IMR-90 (cell line): ENCODE measurements at regions not wholly inside any gene's neighbourhood (a gene's known extent, or its start where the extent isn't known, plus 50 kb on each side); places are given as distances from the start of the nearest gene placed in this dataset.

Experiments
- ATAC-seq: fragments of 200-7000 bp; cut with Tn5 transposase; 2 replicates; pipeline ENCODE4 v1.9.1; 2020; ENCODE audit warnings: low read depth, mild to moderate bottlenecking, moderate library complexity
- BruUV-seq: library from RNA; stranded (reverse); fragments of 400-500 nt; replicated peaks from 2 replicates; lab custom pipeline; 2021; lab: Mats Ljungman, UMichigan
- CTCF ChIA-PET: fragments of 300-600 bp; formaldehyde crosslinking; extraction: SDS; loops from one replicate; lab custom pipeline; 2021; ENCODE audit warnings: antibody characterized with exemption; lab: Yijun Ruan, JAX
- POLR2A ChIA-PET: fragments of 300-600 bp; sonication (Branson Sonifier 250); formaldehyde crosslinking; loops from one replicate; lab custom pipeline; 2022; ENCODE audit warnings: antibody characterized with exemption; ENCODE audit not compliant: unreplicated experiment; lab: Charles Lee
- DNase-seq: peaks from one replicate; pipeline ENCODE4 v3.0.0; 2013
- H2AFZ ChIP-seq: replicated peaks from 2 replicates; pipeline ENCODE3; 2013; ENCODE audit warnings: low read length, mild to moderate bottlenecking; ENCODE audit not compliant: poor library complexity
- H2AK5ac ChIP-seq: 2 replicates; pipeline ENCODE4 v1.6.1; 2013; ENCODE audit warnings: low read depth, low read length, inconsistent platforms
- H2AK9ac ChIP-seq: replicated peaks from 2 replicates; pipeline ENCODE3; 2013; ENCODE audit warnings: mild to moderate bottlenecking, low read depth, low read length, moderate library complexity; ENCODE audit not compliant: poor library complexity
- H2BK120ac ChIP-seq: 2 replicates; pipeline ENCODE4 v1.6.1; 2013; ENCODE audit warnings: low read depth, low read length, inconsistent platforms
- H2BK15ac ChIP-seq: 3 replicates; pipeline ENCODE4 v1.6.1; 2013; ENCODE audit warnings: low read depth, low read length, inconsistent platforms
- H2BK20ac ChIP-seq: 2 replicates; pipeline ENCODE4 v1.6.1; 2013; ENCODE audit warnings: low read depth, mild to moderate bottlenecking, inconsistent platforms, low read length, moderate library complexity
- H2BK5ac ChIP-seq: 2 replicates; pipeline ENCODE4 v1.6.1; 2013; ENCODE audit warnings: mild to moderate bottlenecking, low read depth, low read length, inconsistent platforms; ENCODE audit not compliant: poor library complexity, severe bottlenecking
- H3K14ac ChIP-seq: replicated peaks from 2 replicates; pipeline ENCODE4 v1.6.1; 2013; ENCODE audit warnings: low read depth, low read length, inconsistent platforms
- H3K18ac ChIP-seq: 2 replicates; pipeline ENCODE4 v1.6.1; 2013; ENCODE audit warnings: low read depth, low read length, control low read depth
- H3K23ac ChIP-seq: 2 replicates; pipeline ENCODE4 v1.6.1; 2013; ENCODE audit warnings: low read depth, low read length, inconsistent platforms
- H3K27ac ChIP-seq: 2 replicates; pipeline ENCODE4 v1.5.1; 2013; ENCODE audit warnings: mild to moderate bottlenecking, control low read depth, low read length; ENCODE audit not compliant: insufficient read depth
- H3K27me3 ChIP-seq: 2 replicates; pipeline ENCODE4 v1.6.1; 2013; ENCODE audit warnings: low read length; ENCODE audit not compliant: control insufficient read depth, insufficient read depth
- H3K36me3 ChIP-seq: 2 replicates; pipeline ENCODE4 v1.6.1; 2013; ENCODE audit warnings: low read length, mixed read lengths; ENCODE audit not compliant: control insufficient read depth, insufficient read depth
- H3K4ac ChIP-seq: 2 replicates; pipeline ENCODE4 v1.6.1; 2013; ENCODE audit warnings: low read depth, low read length, inconsistent platforms
- H3K4me1 ChIP-seq: 2 replicates; pipeline ENCODE4 v1.6.1; 2013; ENCODE audit warnings: low read length, mixed read lengths; ENCODE audit not compliant: control insufficient read depth, insufficient read depth
- H3K4me2 ChIP-seq: 2 replicates; pipeline ENCODE4 v1.6.1; 2013; ENCODE audit warnings: low read depth, mild to moderate bottlenecking, control low read depth, low read length, moderate library complexity
- H3K4me3 ChIP-seq: 2 replicates; pipeline ENCODE4 v1.5.1; 2013; ENCODE audit warnings: low read depth, mild to moderate bottlenecking, control low read depth, low read length, moderate library complexity; ENCODE audit not compliant: insufficient read depth
- H3K56ac ChIP-seq: 2 replicates; pipeline ENCODE4 v1.6.1; 2013; ENCODE audit warnings: low read length, inconsistent platforms; ENCODE audit not compliant: insufficient read depth; ENCODE audit errors: extremely low read depth
- H3K79me1 ChIP-seq, 2 experiments: 2 replicates each; pipeline ENCODE4 v1.6.1; 2013; ENCODE audit warnings: low read length in 2 of 2, inconsistent platforms in 1 of 2, low read depth in 1 of 2
- H3K9ac ChIP-seq: 2 replicates; pipeline ENCODE4 v1.6.1; 2013; ENCODE audit warnings: low read depth, low read length, control low read depth
- H3K9me1 ChIP-seq: 2 replicates; pipeline ENCODE4 v1.6.1; 2013; ENCODE audit warnings: low read length, inconsistent platforms; ENCODE audit not compliant: insufficient read depth
- H3K9me3 ChIP-seq: 2 replicates; pipeline ENCODE4 v1.6.1; 2013; ENCODE audit warnings: low read length; ENCODE audit not compliant: control insufficient read depth, insufficient read depth
- H4K20me1 ChIP-seq: 2 replicates; pipeline ENCODE4 v1.6.1; 2013; ENCODE audit warnings: low read length, inconsistent platforms; ENCODE audit not compliant: insufficient read depth
- H4K5ac ChIP-seq: 2 replicates; pipeline ENCODE4 v1.6.1; 2013; ENCODE audit warnings: mild to moderate bottlenecking, low read depth, low read length, control low read depth
- H4K8ac ChIP-seq, 2 experiments: 2 replicates each; pipeline ENCODE4 v1.6.1; 2013; ENCODE audit warnings: low read depth in 2 of 2, low read length in 2 of 2, control low read depth in 1 of 2, inconsistent platforms in 1 of 2
- H4K91ac ChIP-seq: 2 replicates; pipeline ENCODE4 v1.6.1; 2013; ENCODE audit warnings: low read depth, low read length, inconsistent platforms; ENCODE audit not compliant: insufficient read depth
- BHLHE40 ChIP-seq: fragments of 150-350 bp; IDR thresholded peaks from 2 replicates; pipeline ENCODE4 v1.6.1; 2016; ENCODE audit warnings: mild to moderate bottlenecking, low read depth, low read length
- CEBPB ChIP-seq: IDR thresholded peaks from 2 replicates; pipeline ENCODE4 v1.6.1; 2012; ENCODE audit warnings: low read depth, low read length, improper control_type of control experiment
- CHD1 ChIP-seq: IDR thresholded peaks from 2 replicates; pipeline ENCODE4 v1.6.1; 2012; ENCODE audit warnings: low read depth, low read length, improper control_type of control experiment
- MAFK ChIP-seq: IDR thresholded peaks from 2 replicates; pipeline ENCODE4 v1.6.1; 2012; ENCODE audit warnings: low read depth, low read length, improper control_type of control experiment
- MAZ ChIP-seq: IDR thresholded peaks from 2 replicates; pipeline ENCODE4 v1.6.1; 2012; ENCODE audit warnings: low read depth, mild to moderate bottlenecking, low read length, improper control_type of control experiment, moderate library complexity, borderline replicate concordance
- MXI1 ChIP-seq: IDR thresholded peaks from 2 replicates; pipeline ENCODE4 v1.6.1; 2012; ENCODE audit warnings: low read depth, mild to moderate bottlenecking, low read length, moderate library complexity, borderline replicate concordance
- NFE2L2 ChIP-seq: fragments of 150-350 bp; IDR thresholded peaks from 2 replicates; pipeline ENCODE4 v1.6.1; 2016; ENCODE audit warnings: low read depth, mild to moderate bottlenecking, low read length
- POLR2A ChIP-seq: IDR thresholded peaks from 2 replicates; pipeline ENCODE4 v1.6.1; 2012; ENCODE audit warnings: mild to moderate bottlenecking, low read depth, low read length
- RAD21 ChIP-seq: IDR thresholded peaks from 2 replicates; pipeline ENCODE4 v1.6.1; 2012; ENCODE audit warnings: low read length, improper control_type of control experiment
- RCOR1 ChIP-seq: IDR thresholded peaks from 2 replicates; pipeline ENCODE4 v1.6.1; 2012; ENCODE audit warnings: mild to moderate bottlenecking, low read length, improper control_type of control experiment; ENCODE audit not compliant: insufficient replicate concordance
- RFX5 ChIP-seq: IDR thresholded peaks from 2 replicates; pipeline ENCODE4 v1.8.0; 2012; ENCODE audit warnings: low read depth, mild to moderate bottlenecking, low read length, moderate library complexity
- SMC3 ChIP-seq: fragments of 150-350 bp; IDR thresholded peaks from 2 replicates; pipeline ENCODE4 v1.6.1; 2016; ENCODE audit warnings: low read depth, mild to moderate bottlenecking, antibody characterized with exemption, low read length, moderate library complexity
- dilution Hi-C: fragments of 300-500 bp; cut with HindIII; formaldehyde crosslinking; loops from one replicate; pipeline ENCODE4 v1.14.3; 2018; ENCODE audit warnings: low sequenced_read_pairs; ENCODE audit not compliant: unreplicated experiment
- in situ Hi-C: fragments of 300-500 bp; cut with MboI; formaldehyde crosslinking; loops from 3 replicates; pipeline ENCODE4 v1.14.3; 2019; ENCODE audit warnings: low sequenced_read_pairs, inconsistent platforms, mixed read lengths
- intact Hi-C: fragments of 100-400 bp; cut with micrococcal nuclease; formaldehyde crosslinking; loops from 2 replicates; pipeline ENCODE4 v1.10.0; 2022
- TF ChIP-seq, protein P1 (sequence below): conservative IDR thresholded peaks from 2 replicates; pipeline ENCODE4 v1.5.1; 2012; ENCODE audit warnings: mild to moderate bottlenecking, low read depth, low read length, improper control_type of control experiment
- TF ChIP-seq, protein P2 (sequence below): fragments of 150-350 bp; IDR thresholded peaks from 2 replicates; pipeline ENCODE4 v1.6.1; 2017; ENCODE audit warnings: mild to moderate bottlenecking, antibody characterized with exemption, low read length, low read depth
- TF ChIP-seq, protein P3 (sequence below): fragments of 150-350 bp; IDR thresholded peaks from 2 replicates; pipeline ENCODE4 v1.6.1; 2016; ENCODE audit warnings: low read depth, mild to moderate bottlenecking, low read length, moderate library complexity, borderline replicate concordance

DNA sequence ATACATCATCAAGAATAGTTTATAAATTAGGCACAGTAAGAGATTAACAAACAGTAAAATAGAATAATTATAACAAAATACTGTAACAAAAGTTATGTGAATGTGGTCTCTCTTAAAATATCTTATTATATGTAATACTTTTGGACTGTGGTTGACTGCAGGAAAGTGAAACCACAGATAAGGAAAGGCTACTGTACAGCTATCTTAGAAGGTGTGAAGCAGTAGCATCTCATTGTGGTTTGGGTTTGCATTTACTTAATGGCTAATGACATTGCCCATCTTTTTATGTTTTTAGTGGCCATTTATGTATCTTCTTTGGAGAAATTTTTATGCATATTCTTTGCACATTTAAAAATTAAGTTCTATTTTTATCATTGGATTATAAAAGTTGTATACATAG is 296.4 kb upstream of the MAGI2 start:
- Histone ChIP-seq H3K14ac (no peak overlapping the region), H3K9ac (no peak overlapping the region), H3K9me3 (no peaks in the 10 kb centered on the region), H3K56ac (no peak overlapping the region), H2BK120ac (no peak overlapping the region), H2AK5ac (no peak overlapping the region), H3K27me3 (no peaks in the 10 kb centered on the region), H3K79me1 (no peaks in the 10 kb centered on the region), H3K9me1 (no peaks in the 10 kb centered on the region), H2BK15ac (no peak overlapping the region), H3K4ac (no peak overlapping the region), H3K4me3 (no peak overlapping the region), H4K20me1 (no peaks in the 10 kb centered on the region), H2AK9ac (no peak overlapping the region), H4K5ac (no peak overlapping the region), H3K4me2 (no peak overlapping the region), H2AFZ (no peak overlapping the region), H4K8ac (no peak overlapping the region), H3K36me3 (no peaks in the 10 kb centered on the region), H3K23ac (no peak overlapping the region), H4K91ac (no peak overlapping the region), H2BK20ac (no peak overlapping the region), H3K18ac (no peak overlapping the region), H2BK5ac (no peak overlapping the region), H3K27ac (no peak overlapping the region), H3K4me1 (no peaks in the 10 kb centered on the region)
- no peak for TF ChIP-seq POLR2A
- TF ChIP-seq MXI1 = no peak
- TF ChIP-seq CEBPB = no peak
- TF ChIP-seq NFE2L2 = no peak
- TF ChIP-seq SMC3 = no peak
- no peak for TF ChIP-seq RFX5
- TF ChIP-seq CHD1 = no peak
- TF ChIP-seq BHLHE40 = no peak
- TF ChIP-seq, protein P1, sequence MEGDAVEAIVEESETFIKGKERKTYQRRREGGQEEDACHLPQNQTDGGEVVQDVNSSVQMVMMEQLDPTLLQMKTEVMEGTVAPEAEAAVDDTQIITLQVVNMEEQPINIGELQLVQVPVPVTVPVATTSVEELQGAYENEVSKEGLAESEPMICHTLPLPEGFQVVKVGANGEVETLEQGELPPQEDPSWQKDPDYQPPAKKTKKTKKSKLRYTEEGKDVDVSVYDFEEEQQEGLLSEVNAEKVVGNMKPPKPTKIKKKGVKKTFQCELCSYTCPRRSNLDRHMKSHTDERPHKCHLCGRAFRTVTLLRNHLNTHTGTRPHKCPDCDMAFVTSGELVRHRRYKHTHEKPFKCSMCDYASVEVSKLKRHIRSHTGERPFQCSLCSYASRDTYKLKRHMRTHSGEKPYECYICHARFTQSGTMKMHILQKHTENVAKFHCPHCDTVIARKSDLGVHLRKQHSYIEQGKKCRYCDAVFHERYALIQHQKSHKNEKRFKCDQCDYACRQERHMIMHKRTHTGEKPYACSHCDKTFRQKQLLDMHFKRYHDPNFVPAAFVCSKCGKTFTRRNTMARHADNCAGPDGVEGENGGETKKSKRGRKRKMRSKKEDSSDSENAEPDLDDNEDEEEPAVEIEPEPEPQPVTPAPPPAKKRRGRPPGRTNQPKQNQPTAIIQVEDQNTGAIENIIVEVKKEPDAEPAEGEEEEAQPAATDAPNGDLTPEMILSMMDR = no peak
- TF ChIP-seq RAD21 = no peak
- TF ChIP-seq MAFK = no peak
- TF ChIP-seq MAZ = no peak
- TF ChIP-seq, protein P2, sequence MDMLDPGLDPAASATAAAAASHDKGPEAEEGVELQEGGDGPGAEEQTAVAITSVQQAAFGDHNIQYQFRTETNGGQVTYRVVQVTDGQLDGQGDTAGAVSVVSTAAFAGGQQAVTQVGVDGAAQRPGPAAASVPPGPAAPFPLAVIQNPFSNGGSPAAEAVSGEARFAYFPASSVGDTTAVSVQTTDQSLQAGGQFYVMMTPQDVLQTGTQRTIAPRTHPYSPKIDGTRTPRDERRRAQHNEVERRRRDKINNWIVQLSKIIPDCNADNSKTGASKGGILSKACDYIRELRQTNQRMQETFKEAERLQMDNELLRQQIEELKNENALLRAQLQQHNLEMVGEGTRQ = no peak
- TF ChIP-seq RCOR1 = no peak
- TF ChIP-seq, protein P3, sequence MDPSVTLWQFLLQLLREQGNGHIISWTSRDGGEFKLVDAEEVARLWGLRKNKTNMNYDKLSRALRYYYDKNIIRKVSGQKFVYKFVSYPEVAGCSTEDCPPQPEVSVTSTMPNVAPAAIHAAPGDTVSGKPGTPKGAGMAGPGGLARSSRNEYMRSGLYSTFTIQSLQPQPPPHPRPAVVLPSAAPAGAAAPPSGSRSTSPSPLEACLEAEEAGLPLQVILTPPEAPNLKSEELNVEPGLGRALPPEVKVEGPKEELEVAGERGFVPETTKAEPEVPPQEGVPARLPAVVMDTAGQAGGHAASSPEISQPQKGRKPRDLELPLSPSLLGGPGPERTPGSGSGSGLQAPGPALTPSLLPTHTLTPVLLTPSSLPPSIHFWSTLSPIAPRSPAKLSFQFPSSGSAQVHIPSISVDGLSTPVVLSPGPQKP = no peak
- BruUV-seq = no TSS peak
- ChIA-PET CTCF (no interaction called here), POLR2A (no interaction called here)
- ATAC-seq = no peak
- intact Hi-C loops (no loop called here), dilution Hi-C loops (no loop called here), in situ Hi-C loops (no loop called here)
- no peak for DNase-seq
